ENCODE measurements at regions not wholly inside any gene's neighbourhood (a gene's known extent, or its start where the extent isn't known, plus 50 kb on each side); places are given as distances from the start of the nearest gene placed in this dataset.
"Not testable (repeated sequence)": the region's sequence is repeated elsewhere in the genome, so short reads cannot be mapped to it uniquely, and the experiment has no call there.

DNA sequence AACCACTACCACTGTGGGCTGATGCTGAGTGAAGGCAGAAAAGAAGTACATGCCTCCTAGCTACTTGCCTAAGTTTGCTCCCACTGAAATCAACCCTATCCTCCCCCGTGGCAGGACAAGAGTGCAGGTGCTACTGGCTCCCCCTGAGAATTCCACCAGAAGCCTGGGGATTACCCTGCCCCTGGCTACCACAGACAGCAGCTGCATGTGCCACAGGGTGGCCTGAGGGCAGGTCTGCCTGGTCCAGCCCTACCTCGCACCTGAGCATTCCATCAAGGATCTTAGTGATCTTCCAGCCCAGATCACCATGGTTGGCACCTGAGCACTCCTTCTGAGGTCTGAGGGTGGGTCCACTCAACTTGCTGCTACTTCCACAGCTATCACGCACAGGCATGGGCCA lies 176.4 kb upstream of the SMIM30 start:
- DNase-seq (ENCODE audit: extremely low read depth in 1 of 11, low read depth in 9 of 11, low spot score in 4 of 11), result no peak

DNA sequence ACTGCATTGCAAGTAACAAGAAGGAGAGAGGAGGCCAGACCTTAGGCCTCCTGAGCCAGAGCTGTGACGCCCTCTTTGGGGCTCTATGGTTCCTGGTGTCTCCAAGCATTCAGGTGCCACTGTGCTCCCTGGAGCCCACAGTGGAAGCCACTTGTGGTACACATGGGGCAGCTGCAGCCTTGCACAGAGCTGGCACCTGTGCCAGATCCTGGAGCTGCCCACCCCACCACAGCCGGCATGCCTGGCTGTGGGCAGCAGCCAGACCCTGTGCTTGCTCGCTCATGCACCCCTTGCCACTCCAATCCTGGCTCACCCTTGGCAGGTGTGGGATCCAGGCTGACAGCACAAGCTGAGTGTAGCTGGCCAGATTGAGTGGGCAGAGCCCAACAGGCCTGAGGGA lies 173.8 kb upstream of the SMIM30 start:
- DNase-seq (ENCODE audit: extremely low read depth in 1 of 11, low read depth in 9 of 11, low spot score in 4 of 11), result no peak

DNA sequence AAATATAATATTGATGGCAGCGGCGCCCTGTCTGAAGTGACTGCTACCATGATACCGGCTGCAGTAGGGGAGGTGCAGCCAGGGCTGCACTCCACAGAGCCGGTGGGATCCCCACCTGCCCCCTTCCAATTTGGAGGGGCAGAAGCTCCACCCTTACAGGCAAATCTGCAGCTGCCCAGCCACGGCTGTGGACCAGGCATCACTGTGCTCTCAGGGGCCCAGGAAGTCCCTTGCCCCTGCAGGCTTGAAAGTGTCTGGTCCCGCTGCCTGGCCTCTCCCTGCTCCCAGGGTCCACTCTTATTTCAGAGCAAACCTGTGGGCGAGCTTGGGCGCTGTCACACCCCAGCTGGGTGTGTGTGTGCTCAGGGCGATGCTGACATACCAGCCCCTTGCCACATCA lies 172.7 kb upstream of the SMIM30 start:
- DNase-seq (ENCODE audit: extremely low read depth in 1 of 11, low read depth in 9 of 11, low spot score in 4 of 11), result no peak

DNA sequence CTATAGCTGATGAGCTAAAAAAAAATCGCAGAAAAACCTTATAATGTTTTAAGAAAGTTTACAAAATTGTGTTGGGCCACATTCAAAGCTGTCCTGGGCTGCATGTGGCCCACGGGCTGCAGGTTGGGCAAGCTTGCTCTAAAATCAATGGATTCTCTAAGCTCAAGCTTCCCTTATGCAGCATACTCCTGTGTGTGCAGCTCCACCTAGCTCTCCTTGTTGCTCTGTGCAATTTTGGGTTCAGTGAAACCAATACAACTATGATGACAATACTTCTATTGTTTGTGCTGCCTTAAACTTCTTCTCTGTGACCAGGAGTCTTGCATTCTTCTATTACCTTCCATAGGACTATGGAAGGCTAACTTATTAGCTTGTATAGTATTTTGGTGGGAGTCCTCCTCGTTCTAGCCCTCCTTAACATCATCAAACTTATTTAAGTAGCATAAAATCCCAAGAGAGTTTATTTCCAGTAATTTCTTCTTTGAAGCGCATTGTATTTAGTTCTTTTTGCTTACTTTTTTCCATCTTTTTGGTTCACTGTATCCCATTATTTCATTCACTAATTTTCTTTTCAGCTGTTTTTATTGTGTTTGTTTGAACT lies 170.9 kb upstream of the SMIM30 start:
- no peak for DNase-seq (ENCODE audit: extremely low read depth in 1 of 11, low read depth in 9 of 11, low spot score in 4 of 11)

DNA sequence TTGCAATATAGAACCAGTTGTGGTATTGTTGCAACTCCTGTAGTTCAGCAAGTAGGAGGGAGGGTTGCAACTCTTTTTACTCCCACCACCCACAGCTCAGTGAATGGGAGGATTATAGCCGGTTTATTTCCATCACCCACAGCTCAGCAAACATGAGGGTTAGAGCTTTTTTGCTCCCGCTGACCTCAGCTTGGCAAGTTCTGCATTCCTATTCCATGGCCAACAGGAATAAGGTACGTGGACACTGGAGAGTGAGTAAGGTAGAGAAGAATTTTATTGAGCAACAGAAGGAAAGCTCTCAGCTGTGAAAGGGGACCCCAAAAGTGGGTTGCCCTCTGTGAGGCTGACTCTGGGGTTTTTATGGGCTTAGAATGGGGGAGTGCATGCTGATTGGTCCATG lies 167.1 kb upstream of the SMIM30 start:
- no peak for DNase-seq (ENCODE audit: extremely low read depth in 1 of 11, low read depth in 9 of 11, low spot score in 4 of 11)

DNA sequence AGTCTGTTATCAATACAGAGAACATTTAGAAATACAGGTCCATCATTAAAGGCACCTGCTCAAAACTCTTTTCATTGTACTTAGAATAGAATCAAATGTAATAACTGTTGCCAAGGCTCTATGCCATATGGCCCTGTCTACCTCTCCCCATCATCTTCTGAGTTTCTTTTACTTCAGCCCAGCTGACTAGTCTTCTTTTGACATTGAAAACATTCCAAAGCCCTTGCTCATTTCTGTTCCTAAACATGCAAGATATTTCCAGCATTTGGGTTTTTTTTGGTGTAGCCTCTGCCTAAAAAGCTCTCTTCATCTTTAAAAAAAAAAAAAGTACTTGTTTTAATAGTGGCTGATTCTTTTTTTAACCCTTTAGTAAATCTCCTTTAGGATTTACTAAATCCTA lies 165.5 kb upstream of the SMIM30 start:
- no peak for DNase-seq (ENCODE audit: extremely low read depth in 1 of 11, low read depth in 9 of 11, low spot score in 4 of 11)

DNA sequence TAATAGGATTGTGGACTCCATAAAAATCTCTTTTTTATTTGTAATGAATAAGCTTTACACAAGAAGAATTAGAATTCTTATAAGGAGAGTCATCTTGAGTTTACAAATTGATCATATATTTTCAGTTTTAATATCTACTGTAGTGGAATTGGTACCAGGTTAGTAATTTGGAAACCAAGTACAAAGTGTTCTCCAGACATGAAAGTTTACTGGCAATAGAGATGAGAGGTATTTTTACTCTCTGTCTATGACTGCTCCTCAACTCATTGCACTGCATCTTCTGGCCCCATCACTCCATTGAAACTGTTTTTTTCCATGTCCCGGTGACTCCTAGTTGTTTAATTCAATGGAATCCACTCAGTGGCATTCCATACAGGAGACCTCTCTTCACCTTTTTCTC lies 164.5 kb upstream of the SMIM30 start:
- no peak for DNase-seq (ENCODE audit: extremely low read depth in 1 of 11, low read depth in 9 of 11, low spot score in 4 of 11)

DNA sequence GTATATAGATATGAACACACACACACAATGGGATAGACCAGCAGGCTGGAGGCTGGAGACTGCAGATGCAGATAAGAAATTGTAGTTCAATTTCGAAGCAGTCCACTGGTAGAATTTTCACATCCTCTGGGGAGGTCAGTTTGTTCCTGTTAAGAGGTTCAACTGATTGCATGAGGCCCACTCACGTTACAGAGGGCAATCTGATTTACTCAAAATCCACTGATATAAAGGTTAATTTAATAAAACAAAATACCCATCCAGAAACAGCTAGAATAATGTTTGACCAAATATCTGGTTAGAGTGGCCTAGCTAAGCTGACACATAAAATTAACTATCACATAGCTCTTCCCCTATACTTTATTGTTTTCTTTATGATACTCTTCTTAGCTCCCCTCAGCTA lies 162.9 kb upstream of the SMIM30 start:
- DNase-seq (ENCODE audit: extremely low read depth in 1 of 11, low read depth in 9 of 11, low spot score in 4 of 11), result no peak

DNA sequence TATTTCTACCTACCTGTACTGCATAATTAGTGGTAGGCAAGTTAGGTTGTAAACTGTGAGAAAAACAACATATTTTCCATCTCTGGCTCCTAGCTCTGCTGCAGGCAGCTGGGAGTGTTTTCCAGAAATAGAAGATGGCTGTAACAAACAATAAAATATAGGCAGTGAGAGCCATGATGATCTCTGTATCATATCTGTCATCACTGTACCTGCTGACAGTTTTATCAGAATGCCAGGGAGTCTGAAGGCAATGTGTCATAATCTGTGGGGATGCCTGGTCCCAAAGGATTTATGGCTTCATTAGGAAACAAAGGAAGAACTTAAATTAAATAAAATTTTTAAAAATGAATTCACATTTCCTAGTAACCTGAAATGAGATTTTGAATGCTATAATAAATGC lies 160.9 kb upstream of the SMIM30 start:
- no peak for DNase-seq (ENCODE audit: extremely low read depth in 1 of 11, low read depth in 9 of 11, low spot score in 4 of 11)

DNA sequence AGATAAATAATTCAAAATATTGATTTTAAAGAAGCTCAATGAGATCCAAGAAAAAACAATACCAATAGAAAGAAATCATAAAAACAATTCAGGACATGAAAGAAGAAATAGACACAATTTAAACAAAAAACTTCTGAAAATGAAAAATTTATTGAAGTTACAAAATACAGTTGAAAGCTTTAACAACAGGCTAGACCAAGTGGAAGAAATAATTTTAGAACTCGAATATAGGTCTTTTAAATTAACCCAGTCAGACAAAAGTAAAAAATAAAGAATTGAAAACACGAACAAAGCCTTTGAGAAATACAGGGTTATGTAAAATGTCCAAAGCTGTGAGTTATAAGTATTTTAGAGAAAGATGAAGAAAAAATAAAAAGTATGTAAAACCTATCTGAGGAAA lies 152.4 kb upstream of the SMIM30 start:
- DNase-seq (ENCODE audit: extremely low read depth in 1 of 11, low read depth in 9 of 11, low spot score in 4 of 11), result no peak

DNA sequence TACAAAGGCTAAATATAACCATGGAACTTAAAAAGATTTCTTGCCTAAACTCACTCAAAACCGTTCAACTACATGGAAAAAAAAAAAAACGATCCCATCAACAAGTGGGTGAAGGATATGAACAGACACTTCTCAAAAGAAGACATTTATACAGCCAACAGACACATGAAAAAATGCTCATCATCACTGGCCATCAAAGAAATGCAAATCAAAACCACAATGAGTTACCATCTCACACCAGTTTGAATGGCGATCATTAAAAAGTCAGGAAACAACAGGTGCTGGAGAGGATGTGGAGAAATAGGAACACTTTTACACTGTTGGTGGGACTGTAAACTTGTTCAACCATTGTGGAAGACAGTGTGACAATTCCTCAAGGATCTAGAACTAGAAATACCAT lies 151.2 kb upstream of the SMIM30 start:
- DNase-seq (ENCODE audit: extremely low read depth in 1 of 11, low read depth in 9 of 11, low spot score in 4 of 11), result not testable (repeated sequence)

DNA sequence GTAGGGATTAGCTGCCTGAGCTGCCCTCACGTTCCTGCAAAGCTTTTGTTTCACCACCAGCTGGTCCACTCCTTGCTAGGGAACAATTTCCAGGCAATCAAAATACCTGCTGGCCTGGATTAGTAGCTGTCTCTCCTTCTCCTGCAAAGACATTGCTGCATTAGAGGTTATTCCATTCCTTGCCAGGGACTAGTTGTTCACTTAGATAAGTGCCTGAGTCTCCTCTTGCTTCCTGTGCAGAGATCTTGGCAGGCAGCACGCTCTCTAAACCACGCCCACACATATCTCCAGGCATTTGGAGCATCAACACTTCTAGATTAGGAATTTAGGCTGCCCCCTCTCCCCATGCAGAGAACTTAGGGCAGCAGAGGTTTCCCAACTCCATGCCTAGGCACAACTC lies 150.4 kb upstream of the SMIM30 start:
- no peak for DNase-seq (ENCODE audit: extremely low read depth in 1 of 11, low read depth in 9 of 11, low spot score in 4 of 11)

DNA sequence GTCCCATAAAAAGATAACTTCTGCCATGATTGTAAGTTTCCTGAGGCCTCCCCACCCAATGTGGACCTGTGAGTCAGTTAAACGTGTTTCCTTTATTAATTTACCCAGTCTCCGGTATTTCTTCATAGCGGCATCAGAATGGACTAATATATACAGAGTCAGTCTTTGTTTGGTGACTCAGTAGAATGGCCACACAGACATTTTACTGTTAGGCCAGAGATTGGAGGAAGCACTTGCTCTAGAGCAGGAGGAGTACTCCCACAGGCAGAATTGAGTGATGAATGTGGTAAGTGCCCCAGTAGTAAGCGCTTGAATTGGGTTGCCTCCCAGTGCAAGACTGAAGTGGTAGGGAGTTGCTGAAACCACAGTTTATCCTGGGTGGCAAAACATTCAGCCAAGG lies 149.5 kb upstream of the SMIM30 start:
- DNase-seq (ENCODE audit: extremely low read depth in 1 of 11, low read depth in 9 of 11, low spot score in 4 of 11), result no peak

DNA sequence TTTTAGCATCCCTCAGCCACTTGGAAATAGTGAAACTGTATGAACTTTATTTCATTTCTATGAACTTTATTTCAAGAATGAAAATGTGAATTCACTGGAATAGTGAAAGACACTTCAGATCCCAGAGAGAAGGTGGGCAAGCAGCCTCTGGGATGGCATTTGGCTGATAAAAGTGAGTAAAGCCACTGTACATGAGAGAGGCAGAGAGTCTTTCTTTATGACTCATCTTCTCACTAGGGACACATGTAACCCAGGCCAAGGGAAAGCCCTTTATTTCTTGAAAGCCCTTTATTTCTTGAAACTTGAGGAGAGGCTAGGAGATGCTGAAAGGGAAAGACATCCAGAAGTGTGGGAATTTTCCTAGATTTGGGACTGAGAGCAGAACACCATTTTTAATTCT lies 148.9 kb upstream of the SMIM30 start:
- DNase-seq (ENCODE audit: extremely low read depth in 1 of 11, low read depth in 9 of 11, low spot score in 4 of 11), result no peak

DNA sequence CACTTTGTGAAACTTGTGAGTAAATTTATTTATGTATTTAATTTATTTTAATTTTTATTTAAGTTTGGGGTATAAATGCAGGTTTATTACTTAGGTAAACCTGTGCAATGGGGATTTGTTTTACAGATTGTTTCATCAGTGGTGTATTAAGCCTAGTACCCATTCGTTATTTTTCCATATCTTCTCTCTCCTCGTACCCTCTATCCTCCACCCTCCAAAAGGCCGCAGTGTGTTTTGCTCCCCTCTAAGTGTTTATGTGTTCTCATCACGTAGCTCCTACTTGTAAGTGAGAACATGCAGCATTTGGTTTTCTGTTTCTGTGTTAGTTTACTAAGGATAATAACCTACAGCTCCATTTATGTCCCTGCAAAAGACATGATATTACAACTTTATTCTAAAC lies 145.4 kb upstream of the SMIM30 start:
- no peak for DNase-seq (ENCODE audit: extremely low read depth in 1 of 11, low read depth in 9 of 11, low spot score in 4 of 11)

DNA sequence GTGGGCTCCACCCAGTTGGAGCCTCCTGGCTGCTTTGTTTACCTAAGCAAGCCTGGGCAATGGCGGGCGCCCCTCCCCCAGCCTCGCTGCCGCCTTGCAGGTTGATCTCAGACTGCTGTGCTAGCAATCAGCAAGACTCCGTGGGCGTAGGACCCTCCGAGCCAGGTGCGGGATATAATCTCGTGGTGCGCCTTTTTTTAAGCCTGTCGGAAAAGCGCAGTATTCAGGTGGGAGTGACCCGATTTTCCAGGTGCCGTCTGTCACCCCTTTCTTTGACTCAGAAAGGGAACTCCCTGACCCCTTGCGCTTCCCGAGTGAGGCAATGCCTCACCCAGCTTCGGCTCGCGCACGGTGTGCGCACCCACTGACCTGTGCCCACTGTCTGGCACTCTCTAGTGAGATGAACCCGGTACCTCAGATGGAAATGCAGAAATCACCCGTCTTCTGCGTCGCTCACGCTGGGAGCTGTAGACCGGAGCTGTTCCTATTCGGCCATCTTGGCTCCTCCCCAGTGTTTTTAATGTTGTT lies 144.9 kb upstream of the SMIM30 start:
- DNase-seq (ENCODE audit: extremely low read depth in 1 of 11, low read depth in 9 of 11, low spot score in 4 of 11), result not testable (repeated sequence)

DNA sequence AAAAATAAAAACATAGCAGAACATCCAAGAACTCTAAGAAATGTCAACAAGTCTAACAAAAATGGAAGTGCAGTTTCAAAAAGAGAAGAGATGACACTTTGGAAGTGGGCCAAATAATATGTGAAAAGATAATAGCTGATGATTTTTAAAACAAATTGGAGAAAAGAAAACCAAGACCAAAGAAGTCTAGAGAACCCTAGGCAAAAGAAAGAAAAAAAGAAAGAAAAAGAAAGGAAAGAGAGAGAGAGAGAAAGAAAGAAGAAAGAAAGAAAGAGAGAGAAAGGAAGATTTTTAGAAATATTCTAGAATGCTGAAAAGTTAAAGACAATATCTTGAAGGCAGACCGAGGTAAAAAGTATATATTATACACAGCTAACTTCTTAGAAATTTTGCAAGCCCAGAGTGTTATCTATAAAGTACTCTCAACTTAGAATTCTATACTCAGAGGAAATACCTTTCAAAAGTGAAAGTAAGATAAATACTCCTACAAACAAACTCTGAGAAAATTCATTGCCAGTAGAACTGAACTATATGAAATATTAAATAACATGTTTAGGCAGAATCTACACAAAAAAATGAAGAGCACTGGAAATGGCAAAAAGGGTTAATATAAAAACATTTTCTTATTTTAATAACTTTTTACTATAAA lies 138.7 kb upstream of the SMIM30 start:
- DNase-seq (ENCODE audit: extremely low read depth in 1 of 11, low read depth in 9 of 11, low spot score in 4 of 11), result no peak

DNA sequence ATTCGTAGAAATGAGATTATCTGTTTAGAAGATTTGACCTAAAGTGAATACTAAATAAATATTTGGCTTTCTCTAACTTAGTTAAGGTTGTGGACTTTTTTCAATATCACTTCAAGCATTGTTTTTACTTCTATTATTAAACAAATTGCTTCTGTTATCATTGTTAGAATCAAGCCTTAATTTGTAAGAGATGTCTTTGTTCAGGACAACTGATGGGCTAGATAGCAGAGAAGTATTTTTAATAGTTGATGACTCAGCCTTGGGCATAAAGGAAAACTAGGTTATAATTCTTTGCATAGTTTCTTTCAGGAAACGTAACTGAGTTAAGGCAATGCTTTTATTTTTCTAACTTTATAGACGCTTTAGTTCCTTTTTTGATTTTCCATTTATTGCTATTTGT lies 128.8 kb upstream of the SMIM30 start:
- no peak for DNase-seq (ENCODE audit: extremely low read depth in 1 of 11, low read depth in 9 of 11, low spot score in 4 of 11)

DNA sequence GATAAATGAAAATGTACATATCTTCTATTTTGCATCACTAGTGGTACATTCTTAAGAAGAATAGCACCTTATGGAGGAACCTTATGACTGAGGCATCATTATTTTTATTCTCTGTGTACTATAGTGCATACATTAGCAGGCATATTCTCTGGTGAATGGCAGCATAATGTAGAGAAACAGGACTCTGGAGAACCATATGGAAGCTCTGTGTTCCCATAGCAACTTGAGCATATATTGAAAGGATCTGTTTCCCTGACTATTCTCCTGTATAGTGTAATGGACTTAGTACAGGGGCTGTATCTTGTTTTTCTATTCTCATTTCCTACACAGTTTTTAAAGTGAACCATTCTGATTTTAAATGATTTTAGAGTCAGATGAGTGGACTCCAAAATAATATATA lies 128.4 kb upstream of the SMIM30 start:
- DNase-seq (ENCODE audit: extremely low read depth in 1 of 11, low read depth in 9 of 11, low spot score in 4 of 11), result no peak

DNA sequence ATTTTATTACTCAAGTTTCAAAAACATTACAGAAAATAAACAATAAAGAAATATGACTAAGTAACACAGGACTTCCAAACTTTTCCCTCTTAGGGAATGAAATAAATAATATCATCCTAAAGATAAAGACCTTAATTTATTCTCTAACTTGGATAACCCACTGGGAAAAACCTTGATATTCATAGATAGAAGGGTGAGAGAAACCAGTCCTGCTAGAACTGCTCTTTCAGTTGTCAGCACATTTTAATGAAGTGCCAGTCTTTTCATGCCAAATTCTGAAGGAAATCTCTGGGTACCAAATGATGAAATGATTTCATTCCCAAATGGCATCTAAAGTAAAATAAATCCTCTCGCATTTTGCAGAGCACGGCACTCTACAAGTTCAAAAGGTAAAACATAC lies 114.5 kb upstream of the SMIM30 start:
- DNase-seq (ENCODE audit: extremely low read depth in 1 of 11, low read depth in 9 of 11, low spot score in 4 of 11), result no peak

DNA sequence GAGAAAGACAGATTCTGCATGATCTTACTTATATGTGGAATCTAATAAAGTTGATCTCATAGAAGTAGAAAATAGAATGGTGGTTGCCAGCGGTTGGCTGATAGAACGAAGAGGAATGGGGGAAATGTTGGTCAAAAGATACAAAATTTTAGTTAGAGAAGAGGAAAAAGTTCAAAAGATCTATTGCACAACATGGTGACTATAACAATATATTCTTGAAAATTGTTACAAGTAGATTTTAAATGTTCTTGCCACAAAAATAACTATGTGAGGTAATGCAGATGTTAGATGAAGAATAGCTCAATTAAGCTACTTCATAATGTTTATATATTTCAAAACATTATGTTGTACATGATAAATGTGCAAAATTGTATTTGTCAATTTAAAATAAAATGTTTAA lies 112.3 kb upstream of the SMIM30 start:
- no peak for DNase-seq (ENCODE audit: extremely low read depth in 1 of 11, low read depth in 9 of 11, low spot score in 4 of 11)

All from renal cortex interstitium (tissue), 11 donors.